T-helper 17 cell (primary cell): ENCODE measurements at regions not wholly inside any gene's neighbourhood (a gene's known extent, or its start where the extent isn't known, plus 50 kb on each side); places are given as distances from the start of the nearest gene placed in this dataset.
"Not testable (repeated sequence)": the region's sequence is repeated elsewhere in the genome, so short reads cannot be mapped to it uniquely, and the experiment has no call there.

Experiments
- ATAC-seq: fragments of 150-1000 bp; cut with Tn5 transposase; 2 replicates; pipeline ENCODE4 v1.10.0; 2021; ENCODE audit warnings: mild to moderate bottlenecking, moderate library complexity
- DNase-seq, 3 donors: peaks; one replicate each; pipeline versions ENCODE4 v3.0.0 to v3.0.0-alpha.2; 2020 to 2021
- H3K9me3 ChIP-seq: one replicate; pipeline ENCODE4 v1.7.0; 2013; ENCODE audit warnings: low read length, mild to moderate bottlenecking; ENCODE audit not compliant: control insufficient read depth, poor library complexity, severe bottlenecking
- H3K27ac Mint-ChIP-seq: one replicate; pipeline ENCODE4 v1.8.0; 2022; ENCODE audit warnings: mild to moderate bottlenecking, moderate library complexity, mixed read lengths
- H3K27me3 Mint-ChIP-seq: one replicate; pipeline ENCODE4 v1.8.0; 2022; ENCODE audit warnings: mixed read lengths
- H3K36me3 Mint-ChIP-seq: one replicate; pipeline ENCODE4 v1.8.0; 2022; ENCODE audit warnings: low read depth, mixed read lengths
- H3K4me1 Mint-ChIP-seq: one replicate; pipeline ENCODE4 v1.8.0; 2022; ENCODE audit warnings: mild to moderate bottlenecking, mixed read lengths
- H3K4me3 Mint-ChIP-seq: one replicate; pipeline ENCODE4 v1.8.0; 2022; ENCODE audit warnings: mild to moderate bottlenecking, moderate library complexity, mixed read lengths

GRCh38 chr16:31581065-31581464 is 53.4 kb downstream of the AHSP start:
- ATAC-seq, H3K9me3 ChIP-seq, H3K4me1 Mint-ChIP-seq, H3K4me3 Mint-ChIP-seq, DNase-seq, H3K27ac Mint-ChIP-seq, H3K36me3 Mint-ChIP-seq, H3K27me3 Mint-ChIP-seq: not testable (repeated sequence)

- not testable (repeated sequence) for ATAC-seq, H3K4me1 Mint-ChIP-seq, H3K36me3 Mint-ChIP-seq, H3K27me3 Mint-ChIP-seq, H3K9me3 ChIP-seq, H3K27ac Mint-ChIP-seq, H3K4me3 Mint-ChIP-seq, DNase-seq
These were observed 74.2 kb downstream of the AHSP start for GRCh38 chr16:31601737-31602384.

GRCh38 chr16:31618130-31618529 is 90.4 kb downstream of the AHSP start:
- H3K4me3 Mint-ChIP-seq: no peak overlapping the region
- ATAC-seq (no peak), DNase-seq (no peak)
- no peaks in the 10 kb centered on the region for H3K4me1 Mint-ChIP-seq
- no peak overlapping the region for H3K27ac Mint-ChIP-seq
- H3K9me3 ChIP-seq: no peaks in the 10 kb centered on the region
- no peaks in the 10 kb centered on the region for H3K27me3 Mint-ChIP-seq
- peaks cover 5% of the 10 kb centered on the region for H3K36me3 Mint-ChIP-seq

- Mint-ChIP-seq H3K4me3 (no peak overlapping the region), H3K27ac (no peak overlapping the region), H3K36me3 (peaks cover 5% of the 10 kb centered on the region), H3K4me1 (no peaks in the 10 kb centered on the region), H3K27me3 (peaks cover 12% of the 10 kb centered on the region)
- no peaks in the 10 kb centered on the region for H3K9me3 ChIP-seq
- DNase-seq (no peak), ATAC-seq (no peak)
These were observed 108.7 kb downstream of the AHSP start for GRCh38 chr16:31636433-31636832.

- H3K27ac Mint-ChIP-seq: no peak overlapping the region
- ATAC-seq (no peak), DNase-seq (no peak)
- H3K4me3 Mint-ChIP-seq: no peak overlapping the region
- H3K9me3 ChIP-seq: no peaks in the 10 kb centered on the region
- H3K36me3 Mint-ChIP-seq: peaks cover 5% of the 10 kb centered on the region
- no peaks in the 10 kb centered on the region for H3K4me1 Mint-ChIP-seq
- peaks cover 12% of the 10 kb centered on the region for H3K27me3 Mint-ChIP-seq
These were observed 113.6 kb downstream of the AHSP start for GRCh38 chr16:31641279-31641678.

GRCh38 chr16:31655674-31656073 is 128.0 kb downstream of the AHSP start:
- H3K4me3 Mint-ChIP-seq, H3K36me3 Mint-ChIP-seq: not testable (repeated sequence)

GRCh38 chr16:31664683-31665482 is 137.2 kb downstream of the AHSP start:
- Mint-ChIP-seq H3K27me3 (peaks cover 8% of the 10 kb centered on the region), H3K27ac (no peak overlapping the region), H3K4me1 (no peaks in the 10 kb centered on the region), H3K36me3 (peaks cover 2% of the 10 kb centered on the region), H3K4me3 (no peak overlapping the region)
- ATAC-seq: no peak
- no peak for DNase-seq
- H3K9me3 ChIP-seq: no peaks in the 10 kb centered on the region

More at GRCh38 chr16:31655674-31656073, 128.0 kb downstream of the AHSP start:
- not testable (repeated sequence) for H3K27ac Mint-ChIP-seq, H3K27me3 Mint-ChIP-seq, ATAC-seq, H3K4me1 Mint-ChIP-seq, H3K9me3 ChIP-seq, DNase-seq

- Mint-ChIP-seq H3K36me3 (peaks cover 2% of the 10 kb centered on the region), H3K27me3 (no peaks in the 10 kb centered on the region), H3K4me1 (peaks cover 4% of the 10 kb centered on the region), H3K4me3 (no peak overlapping the region), H3K27ac (no peak overlapping the region)
- no peaks in the 10 kb centered on the region for H3K9me3 ChIP-seq
- DNase-seq (no peak), ATAC-seq (no peak)
These were observed 147.0 kb downstream of the AHSP start for GRCh38 chr16:31674686-31675085.

GRCh38 chr16:31676731-31677130 is 149.0 kb downstream of the AHSP start:
- DNase-seq (no peak), ATAC-seq (no peak)
- no peaks in the 10 kb centered on the region for H3K27me3 Mint-ChIP-seq
- H3K36me3 Mint-ChIP-seq: peaks cover 2% of the 10 kb centered on the region
- no peak overlapping the region for H3K4me3 Mint-ChIP-seq
- no peaks in the 10 kb centered on the region for H3K9me3 ChIP-seq
- H3K27ac Mint-ChIP-seq: no peak overlapping the region
- H3K4me1 Mint-ChIP-seq: peaks cover 4% of the 10 kb centered on the region

GRCh38 chr16:31678649-31679325 is 151.1 kb downstream of the AHSP start:
- Mint-ChIP-seq H3K27me3 (no peaks in the 10 kb centered on the region), H3K4me3 (no peak overlapping the region), H3K27ac (no peak overlapping the region), H3K36me3 (peaks cover 2% of the 10 kb centered on the region), H3K4me1 (peaks cover 4% of the 10 kb centered on the region)
- DNase-seq (no peak), ATAC-seq (no peak)
- H3K9me3 ChIP-seq: no peaks in the 10 kb centered on the region

GRCh38 chr16:31689331-31689730 is 161.6 kb downstream of the AHSP start:
- H3K4me1 Mint-ChIP-seq, H3K27me3 Mint-ChIP-seq, H3K36me3 Mint-ChIP-seq, H3K9me3 ChIP-seq, H3K27ac Mint-ChIP-seq, ATAC-seq, DNase-seq, H3K4me3 Mint-ChIP-seq: not testable (repeated sequence)

GRCh38 chr16:31692338-31692737 is 164.6 kb downstream of the AHSP start:
- H3K27me3 Mint-ChIP-seq, DNase-seq, H3K27ac Mint-ChIP-seq, H3K4me1 Mint-ChIP-seq, ATAC-seq, H3K9me3 ChIP-seq, H3K36me3 Mint-ChIP-seq, H3K4me3 Mint-ChIP-seq: not testable (repeated sequence)

GRCh38 chr16:31693733-31694132 is 166.0 kb downstream of the AHSP start:
- H3K27ac Mint-ChIP-seq: no peak overlapping the region
- DNase-seq: no peak

More at GRCh38 chr16:31693733-31694132, 166.0 kb downstream of the AHSP start:
- H3K9me3 ChIP-seq: no peaks in the 10 kb centered on the region
- ATAC-seq: no peak
- Mint-ChIP-seq H3K4me3 (no peak overlapping the region), H3K36me3 (peaks cover 4% of the 10 kb centered on the region), H3K27me3 (no peaks in the 10 kb centered on the region), H3K4me1 (no peaks in the 10 kb centered on the region)
